ENCODE measurements at regions not wholly inside any gene's neighbourhood (a gene's known extent, or its start where the extent isn't known, plus 50 kb on each side); places are given as distances from the start of the nearest gene placed in this dataset.
"Not testable (repeated sequence)": the region's sequence is repeated elsewhere in the genome, so short reads cannot be mapped to it uniquely, and the experiment has no call there.

DNA sequence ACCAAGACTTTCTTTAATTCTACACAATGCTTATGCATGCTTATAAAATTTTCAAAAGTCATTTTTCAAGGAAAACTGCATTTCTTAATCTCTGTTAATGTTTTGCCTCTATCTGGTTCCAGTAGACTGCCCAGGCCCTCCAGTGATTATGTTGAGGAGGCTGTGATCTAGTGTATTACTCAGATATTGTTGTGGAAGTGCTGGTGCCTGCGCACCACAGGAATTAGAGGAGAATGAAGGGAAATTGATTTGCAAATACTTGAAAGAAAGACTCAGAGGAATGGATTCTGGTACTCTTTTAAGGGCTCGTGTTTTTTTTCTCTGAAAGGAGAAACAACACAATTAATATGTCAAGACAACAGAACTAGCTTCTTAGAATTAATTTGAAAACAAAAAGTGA, 1015.1 kb downstream of the RPA4 start:
- Mint-ChIP-seq H3K4me3 (no peak overlapping the region), H3K27ac (no peak overlapping the region), H3K4me1 (no peaks in the 10 kb centered on the region), H3K27me3 (ENCODE audit: low read depth, poor library complexity) (no peaks in the 10 kb centered on the region), H3K36me3 (ENCODE audit: low read depth) (no peaks in the 10 kb centered on the region), H3K9me3 (no peaks in the 10 kb centered on the region)
- TF ChIP-seq, protein P1, sequence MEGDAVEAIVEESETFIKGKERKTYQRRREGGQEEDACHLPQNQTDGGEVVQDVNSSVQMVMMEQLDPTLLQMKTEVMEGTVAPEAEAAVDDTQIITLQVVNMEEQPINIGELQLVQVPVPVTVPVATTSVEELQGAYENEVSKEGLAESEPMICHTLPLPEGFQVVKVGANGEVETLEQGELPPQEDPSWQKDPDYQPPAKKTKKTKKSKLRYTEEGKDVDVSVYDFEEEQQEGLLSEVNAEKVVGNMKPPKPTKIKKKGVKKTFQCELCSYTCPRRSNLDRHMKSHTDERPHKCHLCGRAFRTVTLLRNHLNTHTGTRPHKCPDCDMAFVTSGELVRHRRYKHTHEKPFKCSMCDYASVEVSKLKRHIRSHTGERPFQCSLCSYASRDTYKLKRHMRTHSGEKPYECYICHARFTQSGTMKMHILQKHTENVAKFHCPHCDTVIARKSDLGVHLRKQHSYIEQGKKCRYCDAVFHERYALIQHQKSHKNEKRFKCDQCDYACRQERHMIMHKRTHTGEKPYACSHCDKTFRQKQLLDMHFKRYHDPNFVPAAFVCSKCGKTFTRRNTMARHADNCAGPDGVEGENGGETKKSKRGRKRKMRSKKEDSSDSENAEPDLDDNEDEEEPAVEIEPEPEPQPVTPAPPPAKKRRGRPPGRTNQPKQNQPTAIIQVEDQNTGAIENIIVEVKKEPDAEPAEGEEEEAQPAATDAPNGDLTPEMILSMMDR (IDR thresholded peaks at IDR 0.05), result no peak
- no peak for DNase-seq

DNA sequence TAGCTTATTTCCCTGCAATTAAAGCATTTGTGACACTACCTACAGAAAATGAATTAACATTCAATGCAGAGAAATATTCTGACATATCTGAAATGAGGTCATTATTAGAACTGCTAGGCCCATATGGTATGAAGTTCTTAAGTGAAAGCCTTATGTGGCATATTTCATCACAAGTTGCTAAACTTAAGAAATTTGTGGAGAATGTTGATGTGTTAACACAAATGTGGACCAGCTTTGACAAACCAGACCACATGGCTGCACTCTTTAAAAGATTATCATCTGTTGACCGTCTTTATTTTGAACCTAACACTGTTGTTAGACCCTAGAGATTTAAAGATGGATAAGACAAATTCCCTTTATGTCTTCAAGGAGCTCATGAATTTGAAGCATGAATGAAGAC, 1024.1 kb downstream of the RPA4 start:
- Mint-ChIP-seq H3K4me1 (no peaks in the 10 kb centered on the region), H3K27me3 (ENCODE audit: low read depth, poor library complexity) (no peaks in the 10 kb centered on the region), H3K9me3 (peaks cover 19% of the 10 kb centered on the region), H3K27ac (no peak overlapping the region), H3K4me3 (no peak overlapping the region), H3K36me3 (ENCODE audit: low read depth) (no peaks in the 10 kb centered on the region)
- no peak for DNase-seq
- TF ChIP-seq, protein P1 (IDR thresholded peaks at IDR 0.05), result no peak

- H3K4me1 Mint-ChIP-seq, result no peaks in the 10 kb centered on the region
- no peak overlapping the region for H3K4me3 Mint-ChIP-seq
- no peak overlapping the region for H3K27ac Mint-ChIP-seq
- TF ChIP-seq, protein P1 (IDR thresholded peaks at IDR 0.05), result no peak
- peaks cover 19% of the 10 kb centered on the region for H3K9me3 Mint-ChIP-seq
- no peaks in the 10 kb centered on the region for H3K36me3 Mint-ChIP-seq (ENCODE audit: low read depth)
- no peak for DNase-seq
- no peaks in the 10 kb centered on the region for H3K27me3 Mint-ChIP-seq (ENCODE audit: low read depth, poor library complexity)
These were observed 1025.5 kb downstream of the RPA4 start for GRCh38 chrX:97909245-97909644.

DNA sequence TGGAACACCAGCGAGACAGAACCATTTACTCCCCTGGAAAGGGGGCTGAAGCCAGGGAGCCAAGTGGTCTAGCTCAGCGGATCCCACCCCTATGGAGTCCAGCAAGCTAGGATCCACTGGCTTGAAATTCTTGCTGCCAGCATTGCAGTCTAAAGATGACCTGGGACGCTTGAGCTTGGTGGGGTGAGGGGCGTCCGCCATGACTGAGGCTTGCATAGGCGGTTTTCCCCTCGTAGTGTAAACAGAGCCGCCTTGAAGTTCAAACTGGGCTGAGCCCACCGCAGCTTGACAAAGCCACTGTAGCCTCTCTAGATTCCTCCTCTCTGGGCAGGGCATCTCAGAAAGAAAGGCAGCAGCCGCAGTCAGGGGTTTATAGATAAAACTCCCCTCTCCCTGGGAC, 1031.7 kb downstream of the RPA4 start:
- not testable (repeated sequence) for DNase-seq; H3K4me1 Mint-ChIP-seq; H3K27ac Mint-ChIP-seq; H3K4me3 Mint-ChIP-seq; H3K36me3 Mint-ChIP-seq (ENCODE audit: low read depth); H3K27me3 Mint-ChIP-seq (ENCODE audit: low read depth, poor library complexity)
- H3K9me3 Mint-ChIP-seq, result peaks cover 20% of the 10 kb centered on the region

DNA sequence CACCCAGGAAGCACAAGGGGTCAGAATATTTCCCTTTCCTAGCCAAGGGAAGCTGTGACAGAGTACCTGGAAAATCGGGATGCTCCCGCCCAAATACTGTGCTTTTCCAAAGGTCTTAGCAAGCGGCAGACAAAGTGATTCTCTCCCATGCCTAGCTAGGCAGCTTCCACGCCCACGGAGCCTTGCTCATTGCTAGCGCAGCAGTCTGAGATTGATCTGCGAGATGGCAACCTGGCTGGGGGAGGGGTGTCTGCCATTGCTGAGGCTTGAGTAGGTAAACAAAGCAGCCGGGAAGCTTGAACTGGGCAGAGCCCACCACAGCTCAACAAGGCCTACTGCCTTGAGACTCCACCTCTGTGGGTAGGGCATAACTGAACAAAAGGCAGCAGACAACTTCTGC, 1037.5 kb downstream of the RPA4 start:
- H3K4me3 Mint-ChIP-seq; H3K36me3 Mint-ChIP-seq (ENCODE audit: low read depth); H3K4me1 Mint-ChIP-seq; H3K27ac Mint-ChIP-seq; DNase-seq; H3K27me3 Mint-ChIP-seq (ENCODE audit: low read depth, poor library complexity): not testable (repeated sequence)
- H3K9me3 Mint-ChIP-seq, result peaks cover 35% of the 10 kb centered on the region

DNA sequence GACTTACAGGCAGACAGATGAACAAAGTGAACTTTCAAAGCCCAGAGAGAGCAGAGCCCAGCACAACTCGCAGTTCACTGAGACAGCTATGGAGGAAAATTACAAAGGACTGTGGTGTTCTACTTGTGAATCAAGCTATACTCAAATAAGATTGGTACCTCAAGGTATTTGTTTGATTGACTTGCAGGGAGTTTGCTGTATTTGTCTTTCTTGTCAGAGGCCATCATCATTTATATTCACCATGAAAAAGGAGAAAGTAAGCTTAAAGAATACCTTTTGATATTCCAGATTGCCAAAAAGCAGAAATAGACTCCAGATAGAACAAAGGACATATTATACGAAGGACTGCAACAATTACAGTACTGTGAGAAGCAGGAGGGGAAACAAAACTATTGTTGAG, 1047.9 kb downstream of the RPA4 start:
- no peak overlapping the region for H3K4me3 Mint-ChIP-seq
- DNase-seq, result no peak
- H3K4me1 Mint-ChIP-seq, result no peaks in the 10 kb centered on the region
- peaks cover 5% of the 10 kb centered on the region for H3K9me3 Mint-ChIP-seq
- TF ChIP-seq, protein P1 (IDR thresholded peaks at IDR 0.05), result no peak
- H3K27me3 Mint-ChIP-seq (ENCODE audit: low read depth, poor library complexity), result no peaks in the 10 kb centered on the region
- no peak overlapping the region for H3K27ac Mint-ChIP-seq
- H3K36me3 Mint-ChIP-seq (ENCODE audit: low read depth), result no peaks in the 10 kb centered on the region

DNA sequence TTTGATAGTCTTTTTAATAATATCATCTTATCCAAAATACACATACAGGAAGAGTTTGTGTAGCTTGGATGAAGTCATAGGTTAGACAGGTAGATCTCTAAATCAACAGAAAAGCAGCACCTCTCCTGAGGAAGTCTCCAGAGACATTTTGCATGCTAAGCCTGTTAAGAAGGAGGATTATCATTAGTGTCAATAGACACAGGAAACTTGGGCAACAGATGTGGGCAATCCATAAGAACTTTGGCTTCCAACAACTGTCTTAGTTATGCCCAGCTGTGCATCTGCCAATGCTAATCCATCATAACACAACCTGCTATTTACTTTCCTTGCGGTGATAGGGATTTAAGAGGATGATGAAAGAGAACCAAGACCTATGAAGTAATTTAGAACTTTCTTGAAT, 1052.6 kb downstream of the RPA4 start:
- Mint-ChIP-seq H3K27ac (no peak overlapping the region), H3K4me1 (no peaks in the 10 kb centered on the region), H3K4me3 (no peak overlapping the region), H3K27me3 (ENCODE audit: low read depth, poor library complexity) (no peaks in the 10 kb centered on the region), H3K9me3 (no peaks in the 10 kb centered on the region), H3K36me3 (ENCODE audit: low read depth) (no peaks in the 10 kb centered on the region)
- TF ChIP-seq, protein P1 (IDR thresholded peaks at IDR 0.05), result no peak
- no peak for DNase-seq

Measured in nephron progenitor cell (in vitro differentiated cells).